Caki2 (cell line): ENCODE measurements at regions not wholly inside any gene's neighbourhood (a gene's known extent, or its start where the extent isn't known, plus 50 kb on each side); places are given as distances from the start of the nearest gene placed in this dataset.
"Not testable (repeated sequence)": the region's sequence is repeated elsewhere in the genome, so short reads cannot be mapped to it uniquely, and the experiment has no call there.

Experiments
- DNase-seq: peaks from one replicate; pipeline ENCODE4 v3.0.0-alpha.2; 2015; ENCODE audit warnings: low read depth
- in situ Hi-C: cut with HindIII; loops from 2 replicates; pipeline ENCODE4 v1.10.0; 2016; ENCODE audit warnings: low sequenced_read_pairs, low pct_unique_long_range_greater_than_20kb, mixed read lengths

GRCh38 chr20:51941503-51941902 lies 139.2 kb upstream of the SALL4 start:
- DNase-seq = no peak
- in situ Hi-C loops = no loop called here

- in situ Hi-C loops = no loop called here
- no peak for DNase-seq
These were observed 136.9 kb upstream of the SALL4 start for GRCh38 chr20:51939259-51939585.

GRCh38 chr20:51938559-51939258 lies 136.4 kb upstream of the SALL4 start:
- in situ Hi-C loops = no loop called here

GRCh38 chr20:51937779-51938178 lies 135.5 kb upstream of the SALL4 start:
- in situ Hi-C loops = no loop called here
- DNase-seq = no peak

More at GRCh38 chr20:51938559-51939258, 136.4 kb upstream of the SALL4 start:
- DNase-seq = no peak

GRCh38 chr20:51936377-51936776 lies 134.1 kb upstream of the SALL4 start:
- DNase-seq = no peak
- in situ Hi-C loops = no loop called here

GRCh38 chr20:51935003-51935358 lies 132.7 kb upstream of the SALL4 start:
- in situ Hi-C loops = no loop called here

GRCh38 chr20:51934301-51935002 lies 132.1 kb upstream of the SALL4 start:
- DNase-seq = no peak
- in situ Hi-C loops = no loop called here

More at GRCh38 chr20:51935003-51935358, 132.7 kb upstream of the SALL4 start:
- DNase-seq = no peak

- in situ Hi-C loops = no loop called here
- DNase-seq = no peak
These were observed 129.1 kb upstream of the SALL4 start for GRCh38 chr20:51931371-51931781.

- in situ Hi-C loops = no loop called here
- DNase-seq = no peak
These were observed 128.5 kb upstream of the SALL4 start for GRCh38 chr20:51930775-51931174.

- no peak for DNase-seq
- in situ Hi-C loops = no loop called here
These were observed 126.6 kb upstream of the SALL4 start for GRCh38 chr20:51928931-51929330.

- in situ Hi-C loops, DNase-seq: not testable (repeated sequence)
These were observed 125.6 kb upstream of the SALL4 start for GRCh38 chr20:51927970-51928369.

GRCh38 chr20:51926670-51927305 lies 124.5 kb upstream of the SALL4 start:
- in situ Hi-C loops = no loop called here
- DNase-seq = no peak

- DNase-seq = no peak
- in situ Hi-C loops = no loop called here
These were observed 122.2 kb upstream of the SALL4 start for GRCh38 chr20:51924509-51924908.

- DNase-seq = no peak
- in situ Hi-C loops = no loop called here
These were observed 121.3 kb upstream of the SALL4 start for GRCh38 chr20:51923633-51924032.

- in situ Hi-C loops, DNase-seq: not testable (repeated sequence)
These were observed 120.5 kb upstream of the SALL4 start for GRCh38 chr20:51922812-51923211.

GRCh38 chr20:51918561-51918960 lies 116.2 kb upstream of the SALL4 start:
- in situ Hi-C loops = no loop called here
- no peak for DNase-seq

- in situ Hi-C loops = no loop called here
- DNase-seq = no peak
These were observed 115.7 kb upstream of the SALL4 start for GRCh38 chr20:51917886-51918535.

GRCh38 chr20:51916244-51916643 lies 113.9 kb upstream of the SALL4 start:
- in situ Hi-C loops = no loop called here
- no peak for DNase-seq

- DNase-seq = no peak
- in situ Hi-C loops = no loop called here
These were observed 112.4 kb upstream of the SALL4 start for GRCh38 chr20:51914758-51915157.
